ENCODE measurements at regions not wholly inside any gene's neighbourhood (a gene's known extent, or its start where the extent isn't known, plus 50 kb on each side); places are given as distances from the start of the nearest gene placed in this dataset.

DNA sequence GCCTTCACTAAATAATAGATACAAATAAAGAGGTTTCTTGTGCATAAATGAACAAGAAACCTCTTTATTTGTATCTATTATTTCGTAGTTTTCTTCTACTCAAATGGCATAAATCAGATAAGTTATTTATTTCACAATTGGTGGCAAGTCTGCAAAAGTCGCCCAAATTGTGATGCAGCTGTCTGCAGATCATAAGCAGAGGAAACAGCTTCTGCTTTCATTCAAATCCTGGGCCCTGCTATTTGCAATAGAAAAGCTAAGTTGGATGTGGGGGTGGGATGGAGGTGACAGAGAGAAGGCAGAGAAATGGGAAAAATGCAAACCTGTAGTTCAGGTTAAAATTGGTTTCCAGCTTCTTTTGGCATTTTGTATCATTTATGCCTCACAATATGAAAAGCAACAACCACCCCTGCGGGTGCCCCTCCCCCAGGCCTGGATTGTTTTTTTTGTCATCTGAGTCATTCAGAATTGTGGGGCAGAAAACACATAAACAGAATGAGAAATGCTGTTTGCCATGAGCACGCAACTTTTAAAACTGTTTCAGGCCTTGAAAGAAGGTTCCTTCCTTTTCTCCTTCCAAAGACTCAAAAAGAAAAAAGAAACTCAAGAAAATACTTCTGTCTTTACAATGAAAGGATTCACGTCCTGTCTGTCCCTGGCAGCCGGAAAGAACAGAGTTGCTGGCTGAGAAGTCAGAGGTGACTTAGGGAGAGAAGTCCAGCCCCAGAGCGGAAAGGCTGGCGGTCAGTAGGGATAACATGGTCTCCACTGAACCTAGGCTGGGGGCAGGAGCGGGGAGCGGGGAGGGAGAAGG, 132.9 kb downstream of the BAMBI start:
- DNase-seq: peak in 1 of 51 donors; percentile 10

DNA sequence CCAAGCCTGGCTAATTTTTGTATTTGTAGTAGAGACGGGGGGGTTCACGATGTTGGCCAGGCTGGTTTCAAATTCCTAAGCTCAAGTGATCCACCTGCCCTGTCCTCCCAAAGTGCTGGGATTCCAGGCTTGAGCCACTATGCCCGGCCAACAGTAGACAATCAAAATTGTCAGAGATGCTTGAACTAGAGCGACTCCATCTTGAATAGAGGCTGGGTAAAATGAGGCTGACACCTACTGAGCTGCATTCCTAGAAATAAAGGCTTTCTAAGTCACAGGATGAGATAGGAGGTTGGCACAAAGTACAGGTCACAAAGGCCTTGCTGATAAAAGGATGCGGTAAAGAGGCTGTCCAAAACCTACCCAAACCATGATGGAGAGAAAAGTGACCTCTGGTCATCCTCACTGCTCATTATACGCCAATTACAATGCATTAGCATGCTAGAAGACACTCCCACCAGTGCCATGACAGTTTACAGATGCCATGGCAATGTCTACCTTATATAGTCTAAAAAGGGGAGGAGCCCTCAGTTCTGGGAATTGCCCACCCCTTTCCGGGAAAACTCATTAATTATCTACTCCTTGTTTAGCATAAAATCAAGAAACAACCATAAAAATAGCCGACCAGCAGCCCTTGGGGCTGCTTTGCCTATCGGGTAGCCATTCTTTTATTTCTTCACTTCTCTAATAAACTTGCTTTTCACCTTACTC, 134.5 kb downstream of the BAMBI start:
- no peak for DNase-seq

DNA sequence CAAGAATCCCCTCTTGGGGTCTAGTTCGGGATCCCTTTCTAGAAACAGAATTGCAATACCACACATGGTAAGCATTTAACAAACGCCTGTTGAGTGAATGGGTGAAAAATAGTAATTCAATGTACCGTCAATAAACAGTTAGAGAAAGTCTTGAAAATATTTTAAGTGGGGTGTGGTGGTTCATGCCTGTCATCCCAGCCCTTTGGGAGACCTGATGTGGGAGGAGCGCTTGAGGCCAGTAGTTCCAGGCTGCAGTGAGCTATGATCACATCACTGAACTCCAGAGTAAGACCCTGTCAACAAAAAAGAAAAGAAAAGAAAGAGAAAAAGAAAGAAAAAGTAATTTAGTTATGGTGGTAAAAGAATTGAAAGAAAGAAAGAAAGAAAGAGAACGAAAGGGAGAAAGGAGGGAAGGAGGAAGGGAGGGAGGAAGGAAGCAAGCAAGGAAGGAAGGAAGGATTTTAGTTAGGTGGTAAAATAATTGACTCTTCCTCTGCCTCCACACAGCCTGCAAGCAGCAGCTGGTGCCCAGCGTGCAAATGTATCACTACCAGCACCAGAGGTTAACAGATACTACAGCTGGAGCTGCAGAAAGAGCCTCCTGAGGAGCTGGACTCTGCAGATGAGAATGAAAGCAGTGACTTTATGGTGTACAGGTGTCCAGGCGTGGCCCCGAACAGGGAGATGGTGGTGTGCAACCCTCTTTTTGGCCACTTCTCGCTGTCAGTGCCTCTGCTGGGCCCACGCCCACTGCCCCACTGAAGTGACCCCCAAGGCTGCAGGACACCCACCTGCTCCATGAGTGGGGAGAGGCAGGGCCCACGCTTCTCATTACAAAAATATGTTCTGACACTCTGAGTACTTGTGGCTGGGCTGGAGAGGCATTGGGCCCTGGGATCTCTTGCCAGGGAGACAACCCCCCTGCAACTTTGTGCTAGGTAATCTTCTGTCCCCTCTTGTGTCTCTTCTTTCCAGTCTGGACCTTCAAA, 135.4 kb downstream of the BAMBI start:
- no peak for DNase-seq

DNA sequence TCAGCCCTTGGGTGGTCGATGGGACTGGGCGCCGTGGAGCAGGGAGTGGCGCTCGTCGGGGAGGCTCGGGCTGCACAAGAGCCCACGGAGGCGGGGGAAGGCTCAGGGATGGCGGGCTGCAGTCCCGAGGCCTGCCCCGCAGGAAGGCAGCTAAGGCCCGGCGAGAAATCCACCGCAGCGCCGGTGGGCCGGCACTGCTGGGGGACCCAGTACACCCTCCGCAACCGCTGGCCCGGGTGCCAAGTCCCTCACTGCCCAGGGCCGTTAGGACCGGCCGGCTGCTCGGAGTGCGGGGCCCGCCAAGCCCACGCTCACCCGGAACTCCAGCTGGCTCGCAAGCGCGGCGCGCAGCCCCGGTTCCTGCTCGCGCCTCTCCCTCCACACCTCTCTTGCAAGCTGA, 138.4 kb downstream of the BAMBI start:
- no peak for DNase-seq

DNA sequence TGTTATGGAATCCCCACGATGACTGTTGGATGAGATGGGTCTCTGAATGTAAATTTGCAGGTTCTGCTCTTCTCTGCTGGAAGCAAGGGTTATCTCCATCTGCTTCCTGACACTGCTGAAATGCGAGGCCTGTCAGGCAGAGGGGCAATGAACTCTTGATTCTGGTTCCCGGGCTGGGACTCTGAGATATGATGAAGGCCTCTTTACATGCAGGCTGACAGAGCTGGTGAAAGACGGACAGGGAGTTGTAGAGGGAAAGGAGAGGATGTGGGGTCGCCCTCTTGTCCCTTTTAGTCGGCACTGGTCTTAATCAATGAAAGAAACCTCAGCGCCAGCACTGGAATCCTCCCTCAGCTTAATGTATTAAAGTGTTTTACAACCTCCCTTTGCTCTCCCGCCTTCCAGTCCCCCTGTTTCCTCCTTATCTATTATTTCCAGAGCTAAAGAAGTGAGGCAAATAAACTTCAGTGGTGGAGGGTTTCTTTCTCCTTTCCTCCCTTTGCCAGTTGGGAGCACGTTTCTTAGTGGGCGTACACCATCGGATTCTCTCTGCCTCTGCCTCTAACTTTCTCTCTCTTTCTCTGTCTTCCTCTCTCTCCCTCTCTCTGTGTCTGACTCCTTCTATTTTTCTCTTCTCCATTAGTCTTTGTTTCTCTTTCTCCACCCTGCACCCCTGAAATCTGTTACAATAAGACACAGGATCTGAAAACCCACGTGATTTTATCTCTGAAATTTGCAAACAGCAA, 145.6 kb downstream of the BAMBI start:
- DNase-seq: no peak

DNA sequence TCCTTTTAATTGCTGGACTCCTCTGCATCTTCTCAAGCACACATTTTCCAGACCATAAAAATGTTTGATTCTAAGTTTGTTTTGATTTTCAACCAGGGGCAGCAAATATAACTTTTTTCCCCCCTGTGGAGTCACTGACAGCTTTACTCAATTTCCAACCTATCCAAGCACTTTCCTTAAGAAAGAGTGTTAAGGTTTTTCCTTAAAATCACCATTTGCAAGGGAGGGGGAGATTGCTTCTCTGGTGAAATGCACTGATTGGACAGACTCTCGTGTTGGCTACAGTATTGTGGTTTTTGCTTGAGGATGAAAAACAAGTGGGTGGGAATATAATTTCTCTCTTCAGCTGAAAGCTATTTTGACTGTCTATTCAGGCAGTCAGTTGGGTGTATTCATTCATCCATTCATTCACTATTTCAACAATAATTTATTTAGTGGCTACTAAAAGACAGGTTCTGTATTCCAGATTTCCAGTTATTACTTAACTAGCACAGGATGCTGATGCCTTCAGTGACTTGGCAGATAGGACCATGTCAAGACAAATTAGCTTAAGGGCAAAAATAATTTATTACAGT, 146.3 kb downstream of the BAMBI start:
- no peak for DNase-seq

DNA sequence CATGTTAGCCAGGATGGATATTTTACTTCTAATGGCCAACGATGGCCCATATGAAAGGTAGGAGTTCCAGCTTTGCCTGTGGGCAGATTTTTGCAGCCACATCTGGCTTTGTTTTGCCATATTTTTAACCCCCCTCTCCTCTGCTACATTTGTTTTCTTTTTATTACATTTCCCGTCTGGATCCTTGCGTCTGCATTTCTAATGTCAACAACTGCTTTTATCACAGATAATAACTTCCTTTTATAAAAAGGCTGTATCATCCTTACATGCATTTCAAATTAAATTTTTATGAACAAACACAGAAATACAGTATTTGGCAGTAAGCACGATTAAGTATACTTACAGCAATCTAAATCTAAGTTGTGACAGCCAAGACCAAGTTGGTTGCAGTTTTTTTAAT, 156.0 kb downstream of the BAMBI start:
- no peak for DNase-seq

DNA sequence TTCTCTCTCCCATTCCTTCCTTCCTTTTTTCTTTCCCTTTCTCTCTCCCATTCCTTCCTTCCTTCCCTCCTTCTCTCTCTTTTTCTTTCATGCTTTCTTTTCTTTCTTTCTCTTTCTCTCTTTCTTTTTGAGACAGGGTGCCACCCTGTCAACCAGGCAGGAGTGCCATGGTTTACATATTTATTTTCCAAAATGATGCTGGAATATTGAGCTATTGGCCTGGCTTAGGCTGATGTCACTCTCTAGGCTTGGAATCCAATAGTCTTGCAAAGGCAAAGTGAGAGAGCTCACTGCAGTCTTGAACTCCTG, 159.1 kb downstream of the BAMBI start:
- no peak for DNase-seq

DNA sequence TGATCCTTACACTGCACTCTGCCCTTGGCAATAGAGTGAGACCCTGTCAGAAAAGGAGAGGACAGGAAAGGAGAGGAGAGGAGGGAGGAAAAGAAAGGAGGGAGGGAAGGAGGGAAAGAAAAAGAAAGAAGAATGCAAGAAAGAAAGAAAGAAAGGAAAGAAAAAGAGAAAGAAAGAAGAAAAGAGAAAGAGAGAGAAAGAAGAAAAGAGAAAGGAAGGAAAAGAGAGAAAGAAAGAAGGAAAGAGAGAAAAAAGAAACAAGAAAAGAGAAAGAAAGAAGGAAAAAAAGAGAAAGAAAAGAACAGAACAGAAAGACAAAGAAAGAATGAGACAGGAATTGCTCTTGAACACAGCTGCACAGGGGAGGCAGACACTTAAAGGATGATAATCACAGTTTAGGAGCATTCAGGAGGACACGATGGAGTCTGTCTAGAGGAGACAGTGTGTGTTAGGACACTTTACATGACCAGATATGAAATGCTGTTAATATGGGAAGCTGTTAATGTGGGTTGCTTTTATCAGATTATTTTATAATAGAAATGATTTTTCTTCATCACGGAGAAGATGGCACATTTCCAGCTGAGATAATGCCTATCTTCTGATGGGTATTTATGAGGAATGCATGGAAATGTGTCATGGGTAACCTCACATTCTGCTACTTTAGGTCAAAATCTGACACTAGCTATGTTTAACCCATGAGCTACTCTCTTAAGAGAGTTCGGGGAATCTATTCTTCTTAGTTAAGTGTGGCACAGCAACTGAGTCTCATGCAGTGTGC, 160.5 kb downstream of the BAMBI start:
- no peak for DNase-seq

DNA sequence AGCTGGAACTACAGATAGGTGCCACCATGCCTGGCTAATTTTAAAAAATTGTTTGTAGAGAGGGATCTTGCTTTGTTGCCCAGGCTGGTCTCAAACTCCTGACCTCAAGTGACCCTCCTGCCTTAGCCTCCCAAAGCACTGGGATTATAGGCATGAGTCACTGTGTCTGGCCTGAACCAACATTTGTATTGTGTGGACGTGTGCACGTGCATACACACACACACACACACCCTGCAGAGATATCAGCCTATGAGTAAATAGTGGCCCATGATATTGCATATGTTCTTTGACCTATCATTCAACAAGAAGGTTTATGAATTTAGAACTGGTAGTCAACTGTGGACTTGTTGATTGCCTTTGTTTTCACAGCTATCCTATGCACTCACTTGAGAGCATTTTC, 161.6 kb downstream of the BAMBI start:
- DNase-seq: no peak

DNA sequence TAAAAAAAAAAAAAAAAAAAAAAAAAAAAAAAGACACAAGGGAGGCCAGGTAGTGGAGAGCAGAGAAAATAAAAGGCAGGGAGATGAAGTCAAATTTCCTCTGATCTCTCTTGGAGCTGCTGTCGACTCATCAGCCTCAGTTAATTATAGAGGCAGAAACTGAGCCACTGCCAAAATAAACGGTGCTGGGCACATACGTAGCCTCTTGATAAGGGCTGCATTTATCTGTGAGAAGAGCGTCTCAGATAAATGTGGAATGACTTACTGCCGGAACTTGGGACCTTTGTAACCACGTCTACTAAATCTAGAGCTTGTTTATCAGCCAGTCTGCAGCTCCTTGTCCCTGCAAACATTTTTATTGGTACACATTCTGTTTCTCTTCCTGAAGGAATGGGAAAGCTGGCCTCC, 162.3 kb downstream of the BAMBI start:
- DNase-seq: no peak

DNA sequence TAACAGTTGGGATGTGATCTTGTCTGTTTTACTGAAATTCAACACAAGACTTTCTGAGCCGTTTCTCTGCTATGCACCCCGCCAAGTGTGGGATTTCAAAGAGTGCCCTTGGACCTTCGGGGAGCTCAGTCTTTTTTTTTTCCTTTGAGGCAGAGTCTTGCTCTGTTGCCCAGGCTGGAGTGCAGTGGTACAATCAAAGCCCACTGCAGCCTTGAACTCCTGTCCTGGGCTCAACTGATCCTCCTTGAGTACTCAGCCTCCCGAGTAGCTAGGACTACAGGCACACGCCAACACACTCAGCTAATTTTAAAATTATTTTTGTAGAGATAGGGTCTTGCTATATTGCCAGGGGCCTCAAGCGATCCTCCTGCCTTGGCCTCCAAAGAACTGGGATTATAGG, 162.9 kb downstream of the BAMBI start:
- DNase-seq: no peak

DNA sequence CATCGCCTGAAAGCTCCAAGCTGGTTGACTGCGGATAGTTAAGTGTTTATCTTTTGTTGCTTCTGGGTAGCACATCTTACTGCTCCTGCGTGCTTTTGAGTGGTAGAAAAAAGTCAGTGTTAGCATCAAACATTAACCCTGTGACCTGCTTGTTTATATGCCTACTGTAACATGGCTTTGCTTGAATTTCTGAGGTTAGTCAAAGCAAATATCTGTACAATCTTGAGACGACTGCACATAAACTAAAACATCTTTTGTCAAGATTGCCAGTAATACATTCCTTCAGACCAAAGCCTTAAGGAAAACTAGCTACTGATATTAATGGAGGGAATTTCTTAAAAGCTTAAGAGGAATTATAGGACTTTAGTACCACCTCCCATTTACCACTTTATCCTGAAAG, 163.7 kb downstream of the BAMBI start:
- DNase-seq: no peak

DNA sequence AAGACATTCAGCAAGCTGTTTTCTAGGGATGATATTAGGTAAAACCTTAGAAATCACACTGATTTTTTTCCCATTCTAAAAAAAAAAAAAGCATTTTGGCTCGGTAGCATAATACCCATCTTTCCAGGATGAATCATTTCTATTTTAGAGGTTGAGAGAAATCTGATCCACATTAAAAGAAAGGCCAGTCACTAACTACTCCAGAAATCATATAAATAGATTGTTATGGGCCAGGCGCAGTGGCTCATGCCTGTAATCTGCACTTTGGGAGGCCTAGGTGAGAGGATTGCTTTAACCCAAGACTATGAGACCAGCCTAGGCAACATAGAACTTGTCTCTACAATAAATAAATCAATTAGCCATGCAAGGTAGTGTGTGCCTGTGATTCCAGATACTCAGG, 164.3 kb downstream of the BAMBI start:
- DNase-seq: no peak

DNA sequence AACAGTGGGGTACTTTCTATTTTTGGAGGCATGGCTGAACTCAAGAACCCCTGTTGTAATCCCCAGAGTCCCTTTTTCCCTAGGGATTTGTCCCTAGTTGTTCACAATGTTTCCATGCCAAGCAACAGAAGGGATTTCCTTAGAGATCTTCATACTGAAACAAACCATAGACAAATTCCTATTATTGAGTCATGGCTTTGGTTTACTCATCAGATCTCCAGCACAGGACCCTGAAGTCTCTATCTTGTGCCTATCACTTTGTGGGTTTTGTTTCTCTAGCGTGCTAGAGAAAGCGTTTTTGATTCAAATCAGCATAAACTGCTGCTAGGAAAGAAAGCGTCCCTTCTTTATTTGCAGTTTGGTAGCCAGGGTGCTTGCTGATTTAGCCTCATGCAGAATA, 165.0 kb downstream of the BAMBI start:
- no peak for DNase-seq

DNA sequence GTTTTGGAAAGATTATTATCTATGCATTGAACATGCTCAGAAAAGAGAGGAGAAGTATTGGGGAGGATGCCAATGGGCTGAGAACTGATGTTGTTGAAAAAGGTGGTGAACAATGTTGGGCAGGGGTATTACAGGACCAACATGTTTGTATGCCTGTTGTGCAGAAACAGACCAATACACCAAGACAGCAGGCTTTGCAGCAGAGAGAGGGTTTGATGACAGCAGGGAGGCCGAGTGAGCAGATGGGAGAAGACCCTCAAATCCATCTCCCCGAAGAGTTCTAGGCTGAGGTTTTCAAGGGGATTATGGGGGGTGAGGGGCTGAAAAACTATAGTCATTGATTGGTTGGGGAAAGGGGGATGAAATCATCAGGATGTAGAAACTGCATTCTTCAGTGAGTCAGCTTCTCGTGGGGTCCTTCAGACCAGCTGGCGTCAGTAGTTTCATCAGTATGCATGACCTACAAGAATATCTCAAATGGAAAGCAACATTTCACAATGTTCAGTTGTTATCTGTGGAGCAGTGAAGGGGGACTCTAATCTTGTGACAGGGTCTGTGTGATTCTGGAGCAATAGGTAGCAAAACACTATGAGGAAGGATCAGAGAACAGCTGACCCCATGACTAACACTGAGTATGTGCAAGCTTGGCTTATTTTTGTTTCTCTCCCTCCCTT, 167.8 kb downstream of the BAMBI start:
- DNase-seq: no peak

DNA sequence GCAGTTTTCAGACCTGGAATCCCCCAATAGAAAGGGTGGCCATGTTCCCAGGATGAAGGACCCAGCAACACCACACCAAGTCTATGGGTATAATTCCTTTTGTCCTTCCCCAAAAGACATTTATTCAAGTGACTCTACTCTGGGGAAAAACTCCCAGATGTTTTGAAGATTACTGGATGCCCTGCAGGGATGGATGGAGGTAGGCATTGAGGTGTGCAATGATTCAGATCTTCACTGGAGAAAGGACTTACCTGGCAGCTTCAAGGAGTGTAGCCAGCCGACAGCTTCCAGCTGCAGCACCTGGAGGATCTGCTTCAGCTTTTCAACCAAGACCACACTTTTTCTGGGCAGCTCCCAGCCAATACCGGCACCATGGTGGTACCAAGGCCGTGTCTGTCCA, 172.0 kb downstream of the BAMBI start:
- DNase-seq: no peak

DNA sequence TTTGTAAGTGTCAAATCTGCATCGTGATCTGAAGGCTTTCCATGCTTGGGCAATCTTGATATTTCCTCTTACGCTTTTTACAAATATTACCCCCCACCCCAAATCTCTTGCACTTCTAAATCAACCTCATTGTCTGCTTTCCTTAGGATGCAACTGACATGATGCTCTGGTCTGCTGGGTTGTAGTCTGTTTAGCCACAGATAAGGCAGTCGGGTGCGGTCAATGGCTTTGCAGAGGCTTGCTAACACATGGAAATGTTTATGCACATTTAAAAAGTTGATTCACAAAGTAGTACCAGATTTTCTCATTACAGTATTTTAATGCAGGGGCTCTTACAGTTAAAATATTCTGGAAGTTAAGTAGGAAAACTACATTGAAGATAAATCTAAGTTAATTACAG, 172.5 kb downstream of the BAMBI start:
- DNase-seq: no peak

DNA sequence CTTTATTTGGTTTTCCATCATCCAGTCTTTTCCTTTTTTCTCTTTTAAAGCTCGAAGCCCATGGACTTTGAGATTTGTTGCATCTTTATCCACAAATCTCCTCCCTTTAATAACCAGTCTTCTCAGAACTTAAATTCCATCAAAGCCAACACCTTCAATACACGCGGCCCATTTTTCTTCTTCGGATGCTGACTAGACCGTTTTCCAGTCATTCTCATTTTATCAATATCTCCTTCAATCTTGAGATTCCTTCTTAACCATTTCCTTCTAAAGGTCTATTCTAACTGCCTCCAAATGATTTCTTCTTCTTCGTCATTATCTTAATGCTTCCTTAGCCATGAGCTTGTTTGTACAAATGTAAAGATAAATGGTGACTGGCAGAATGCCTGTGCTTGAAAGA, 173.5 kb downstream of the BAMBI start:
- no peak for DNase-seq

DNA sequence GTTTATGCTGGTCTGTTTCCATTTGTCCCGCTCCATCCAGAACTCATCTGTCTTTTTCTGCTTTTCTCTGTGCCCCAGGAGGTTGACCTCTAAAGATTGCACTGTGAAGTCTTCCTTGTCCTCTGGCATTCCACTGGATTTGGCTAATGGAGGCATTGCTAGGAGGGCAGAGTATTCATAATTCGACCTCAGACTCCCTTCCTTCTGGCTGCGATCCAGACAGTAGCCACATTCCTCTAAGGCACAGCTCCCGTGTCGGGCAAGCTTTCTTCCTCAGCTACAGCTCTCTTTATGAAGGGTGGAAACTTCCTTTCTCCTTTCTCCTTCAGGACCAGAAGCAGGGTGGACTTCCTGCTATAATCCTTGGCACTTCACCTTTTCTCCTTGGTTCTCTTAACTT, 175.9 kb downstream of the BAMBI start:
- DNase-seq: no peak
